ENCODE measurements at regions not wholly inside any gene's neighbourhood (a gene's known extent, or its start where the extent isn't known, plus 50 kb on each side); places are given as distances from the start of the nearest gene placed in this dataset.

DNA sequence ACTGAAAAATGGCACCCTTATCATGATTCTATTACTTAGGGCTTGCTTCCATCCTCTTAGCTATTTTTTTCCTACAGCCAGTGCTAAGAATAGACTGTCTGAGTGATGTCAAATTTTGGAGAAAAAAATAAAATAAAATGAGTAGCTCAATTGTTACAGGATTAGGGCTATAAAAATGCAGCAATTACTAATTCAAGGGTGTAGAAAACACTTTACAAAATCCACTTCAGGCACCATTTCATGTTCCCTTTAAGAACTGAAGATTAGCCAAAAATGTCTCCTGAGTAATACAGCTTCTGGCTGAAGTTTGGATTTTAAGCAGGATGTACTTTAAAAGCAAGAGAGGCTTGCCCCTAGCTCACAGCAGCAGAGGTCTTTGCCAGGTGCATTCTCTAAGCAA lies 240.5 kb upstream of the IRX1 start:
- no peak overlapping the region for H3K4me3 ChIP-seq
- TF ChIP-seq CHD2 (IDR thresholded peaks at IDR 0.05; ENCODE audit: low read length, partially characterized antibody) (no peak), KDM5A (IDR thresholded peaks at IDR 0.05) (no peak), PHF8 (IDR thresholded peaks at IDR 0.05; ENCODE audit: borderline replicate concordance, low read depth) (no peak), RAD21 (conservative IDR thresholded peaks at IDR 0.05 in 1 of 2, IDR thresholded peaks at IDR 0.05 in 1 of 2) (no peak), TFCP2L1 (CRISPR knock-in tag; IDR thresholded peaks at IDR 0.05) (no peak), GATA3 (IDR thresholded peaks at IDR 0.05; ENCODE audit: borderline replicate concordance) (no peak), FOXS1 (CRISPR knock-in tag; IDR thresholded peaks at IDR 0.05) (no peak), CHD4 (IDR thresholded peaks at IDR 0.05; ENCODE audit: borderline replicate concordance) (no peak), SMC3 (IDR thresholded peaks at IDR 0.05) (no peak), NPAS2 (CRISPR knock-in tag; IDR thresholded peaks at IDR 0.05; ENCODE audit: borderline replicate concordance) (no peak), HOXA7 (CRISPR knock-in tag; IDR thresholded peaks at IDR 0.05) (no peak), HOXB13 (CRISPR knock-in tag; IDR thresholded peaks at IDR 0.05; ENCODE audit: low read depth) (no peak), EP300 (IDR thresholded peaks at IDR 0.05) (no peak), BHLHE40 (IDR thresholded peaks at IDR 0.05; ENCODE audit: low read depth, low read length) (no peak), HDAC2 (IDR thresholded peaks at IDR 0.05) (no peak), EHMT2 (IDR thresholded peaks at IDR 0.05; ENCODE audit: low read depth) (no peak)
- TF ChIP-seq, protein P1, sequence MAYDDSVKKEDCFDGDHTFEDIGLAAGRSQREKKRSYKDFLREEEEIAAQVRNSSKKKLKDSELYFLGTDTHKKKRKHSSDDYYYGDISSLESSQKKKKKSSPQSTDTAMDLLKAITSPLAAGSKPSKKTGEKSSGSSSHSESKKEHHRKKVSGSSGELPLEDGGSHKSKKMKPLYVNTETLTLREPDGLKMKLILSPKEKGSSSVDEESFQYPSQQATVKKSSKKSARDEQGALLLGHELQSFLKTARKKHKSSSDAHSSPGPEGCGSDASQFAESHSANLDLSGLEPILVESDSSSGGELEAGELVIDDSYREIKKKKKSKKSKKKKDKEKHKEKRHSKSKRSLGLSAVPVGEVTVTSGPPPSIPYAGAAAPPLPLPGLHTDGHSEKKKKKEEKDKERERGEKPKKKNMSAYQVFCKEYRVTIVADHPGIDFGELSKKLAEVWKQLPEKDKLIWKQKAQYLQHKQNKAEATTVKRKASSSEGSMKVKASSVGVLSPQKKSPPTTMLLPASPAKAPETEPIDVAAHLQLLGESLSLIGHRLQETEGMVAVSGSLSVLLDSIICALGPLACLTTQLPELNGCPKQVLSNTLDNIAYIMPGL (CRISPR knock-in tag; IDR thresholded peaks at IDR 0.05; ENCODE audit: borderline replicate concordance): no peak
- TF ChIP-seq, protein P2, sequence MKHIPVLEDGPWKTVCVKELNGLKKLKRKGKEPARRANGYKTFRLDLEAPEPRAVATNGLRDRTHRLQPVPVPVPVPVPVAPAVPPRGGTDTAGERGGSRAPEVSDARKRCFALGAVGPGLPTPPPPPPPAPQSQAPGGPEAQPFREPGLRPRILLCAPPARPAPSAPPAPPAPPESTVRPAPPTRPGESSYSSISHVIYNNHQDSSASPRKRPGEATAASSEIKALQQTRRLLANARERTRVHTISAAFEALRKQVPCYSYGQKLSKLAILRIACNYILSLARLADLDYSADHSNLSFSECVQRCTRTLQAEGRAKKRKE (CRISPR knock-in tag; IDR thresholded peaks at IDR 0.05; ENCODE audit: low read depth): no peak
- TF ChIP-seq, protein P3, sequence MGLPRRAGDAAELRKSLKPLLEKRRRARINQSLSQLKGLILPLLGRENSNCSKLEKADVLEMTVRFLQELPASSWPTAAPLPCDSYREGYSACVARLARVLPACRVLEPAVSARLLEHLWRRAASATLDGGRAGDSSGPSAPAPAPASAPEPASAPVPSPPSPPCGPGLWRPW (IDR thresholded peaks at IDR 0.05): no peak
- TF ChIP-seq, protein P4, sequence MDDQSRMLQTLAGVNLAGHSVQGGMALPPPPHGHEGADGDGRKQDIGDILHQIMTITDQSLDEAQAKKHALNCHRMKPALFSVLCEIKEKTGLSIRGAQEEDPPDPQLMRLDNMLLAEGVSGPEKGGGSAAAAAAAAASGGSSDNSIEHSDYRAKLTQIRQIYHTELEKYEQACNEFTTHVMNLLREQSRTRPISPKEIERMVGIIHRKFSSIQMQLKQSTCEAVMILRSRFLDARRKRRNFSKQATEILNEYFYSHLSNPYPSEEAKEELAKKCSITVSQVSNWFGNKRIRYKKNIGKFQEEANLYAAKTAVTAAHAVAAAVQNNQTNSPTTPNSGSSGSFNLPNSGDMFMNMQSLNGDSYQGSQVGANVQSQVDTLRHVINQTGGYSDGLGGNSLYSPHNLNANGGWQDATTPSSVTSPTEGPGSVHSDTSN (IDR thresholded peaks at IDR 0.05): no peak
- H3K9me3 ChIP-seq: no peaks in the 10 kb centered on the region
- no peak for ATAC-seq
- ChIA-PET CTCF (interaction anchor here (1.0 kb wide), 1 partner anchor 13 kb away, joined by 3 read pairs; no protein-coding TSS in a partner anchor), POLR2A (no interaction called here)
- H3K4me2 ChIP-seq: no peak overlapping the region
- H3K4me1 ChIP-seq: no peaks in the 10 kb centered on the region
- no peak overlapping the region for H3K27ac ChIP-seq
- no peak for DNase-seq (ENCODE audit: low read depth in 1 of 2, low spot score in 1 of 2)
- FAIRE-seq: no peak

- DNase-seq (ENCODE audit: low read depth in 1 of 2, low spot score in 1 of 2) (no peak), FAIRE-seq (no peak), ATAC-seq (no peak)
- no peaks in the 10 kb centered on the region for H3K9me3 ChIP-seq
- TF ChIP-seq EHMT2 (IDR thresholded peaks at IDR 0.05; ENCODE audit: low read depth) (no peak), RAD21 (conservative IDR thresholded peaks at IDR 0.05 in 1 of 2, IDR thresholded peaks at IDR 0.05 in 1 of 2) (no peak), ELK1 (IDR thresholded peaks at IDR 0.05; ENCODE audit: low read depth, low read length) (no peak), KDM1A (IDR thresholded peaks at IDR 0.05; ENCODE audit: low read depth) (no peak), CBX2 (IDR thresholded peaks at IDR 0.05; ENCODE audit: borderline replicate concordance, low read depth) (no peak), CHD2 (IDR thresholded peaks at IDR 0.05; ENCODE audit: low read length, partially characterized antibody) (no peak), CBX8 (IDR thresholded peaks at IDR 0.05) (no peak), PHF8 (IDR thresholded peaks at IDR 0.05; ENCODE audit: borderline replicate concordance, low read depth) (no peak), TFCP2L1 (CRISPR knock-in tag; IDR thresholded peaks at IDR 0.05) (no peak)
- TF ChIP-seq, protein P5, sequence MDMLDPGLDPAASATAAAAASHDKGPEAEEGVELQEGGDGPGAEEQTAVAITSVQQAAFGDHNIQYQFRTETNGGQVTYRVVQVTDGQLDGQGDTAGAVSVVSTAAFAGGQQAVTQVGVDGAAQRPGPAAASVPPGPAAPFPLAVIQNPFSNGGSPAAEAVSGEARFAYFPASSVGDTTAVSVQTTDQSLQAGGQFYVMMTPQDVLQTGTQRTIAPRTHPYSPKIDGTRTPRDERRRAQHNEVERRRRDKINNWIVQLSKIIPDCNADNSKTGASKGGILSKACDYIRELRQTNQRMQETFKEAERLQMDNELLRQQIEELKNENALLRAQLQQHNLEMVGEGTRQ (IDR thresholded peaks at IDR 0.05): no peak
- POLR2A ChIA-PET: no interaction called here
- H3K4me1 ChIP-seq: no peaks in the 10 kb centered on the region
- WGBS (ENCODE audit: missing lambda C conversion rate): 10% methylated on average over 7 of the region's 7 CpGs
- CTCF ChIA-PET: no interaction called here
- H3K27ac ChIP-seq: no peak overlapping the region
- no peak overlapping the region for H3K4me3 ChIP-seq
- no peak overlapping the region for H3K4me2 ChIP-seq
Observed at GRCh38 chr5:3354606-3355005, 241.0 kb upstream of the IRX1 start.

Measured in A549 (cell line).